SIG-M5 treated with dmso at 0.1 percent for 504 hours (cell line): ENCODE measurements at regions not wholly inside any gene's neighbourhood (a gene's known extent, or its start where the extent isn't known, plus 50 kb on each side); places are given as distances from the start of the nearest gene placed in this dataset.

Experiments used
- DNase-seq: peaks from one replicate; lab custom pipeline; 2025; ENCODE audit not compliant: unreplicated experiment; lab: John Stamatoyannopoulos, UW

GRCh38 chr14:21723431-21724045 is 49.9 kb upstream of the OR4E1 start:
- peak; percentile 18 for DNase-seq
